SU-DHL-6 (cell line): ENCODE measurements at regions not wholly inside any gene's neighbourhood (a gene's known extent, or its start where the extent isn't known, plus 50 kb on each side); places are given as distances from the start of the nearest gene placed in this dataset.

Experiments
- H2AFZ ChIP-seq: fragments of 200-600 bp; sonication (generic); 2 replicates; pipeline ENCODE4 v1.6.1; 2014; ENCODE audit warnings: low read depth, mild to moderate bottlenecking, moderate library complexity, mixed read lengths, antibody characterized with exemption, low read length; ENCODE audit not compliant: severe bottlenecking
- H3F3A ChIP-seq: fragments of 200-600 bp; shearing (Covaris generic); 2 replicates; pipeline ENCODE4 v1.6.0; 2016; ENCODE audit warnings: antibody characterized with exemption, mild to moderate bottlenecking; ENCODE audit not compliant: insufficient read depth
- H3K27ac ChIP-seq: fragments of 200-600 bp; sonication (generic); 2 replicates; pipeline ENCODE4 v1.5.1; 2016; ENCODE audit warnings: low read depth, mild to moderate bottlenecking, low read length, moderate library complexity, mixed read lengths
- H3K27me3 ChIP-seq: fragments of 200-600 bp; sonication (generic), shearing (Covaris generic); 2 replicates; pipeline ENCODE4 v1.6.0; 2014; ENCODE audit warnings: mild to moderate bottlenecking, low read length
- H3K36me3 ChIP-seq: fragments of 200-600 bp; sonication (generic); 2 replicates; pipeline ENCODE4 v1.6.1; 2014; ENCODE audit warnings: mild to moderate bottlenecking, low read length, mixed read lengths
- H3K4me2 ChIP-seq: fragments of 300-600, 200-600 bp; shearing (Covaris generic), sonication (generic); 2 replicates; pipeline ENCODE4 v1.6.0; 2014; ENCODE audit warnings: low read length, low read depth, mild to moderate bottlenecking; ENCODE audit not compliant: poor library complexity, severe bottlenecking
- H3K4me3 ChIP-seq: fragments of 200-600 bp; sonication (generic); 2 replicates; pipeline ENCODE4 v1.5.1; 2014; ENCODE audit warnings: antibody characterized with exemption, low read length, mild to moderate bottlenecking, mixed read lengths; ENCODE audit not compliant: insufficient read depth, poor library complexity, severe bottlenecking
- H3K79me2 ChIP-seq: fragments of 200-600 bp; sonication (generic); 2 replicates; pipeline ENCODE4 v1.6.1; 2014; ENCODE audit warnings: mild to moderate bottlenecking, low read length, moderate library complexity; ENCODE audit not compliant: insufficient read depth
- H3K9ac ChIP-seq: fragments of 200-600 bp; sonication (generic); 2 replicates; pipeline ENCODE4 v1.7.0; 2014; ENCODE audit warnings: mild to moderate bottlenecking, low read length
- H3K9me2 ChIP-seq: fragments of 200-600 bp; sonication (generic); replicated peaks from 2 replicates; pipeline ENCODE4 v1.6.1; 2014; ENCODE audit warnings: low read length; ENCODE audit not compliant: insufficient read depth
- H3K9me3 ChIP-seq: fragments of 200-600 bp; sonication (generic); 2 replicates; pipeline ENCODE4 v1.6.1; 2014; ENCODE audit warnings: low read length, mixed read lengths; ENCODE audit not compliant: insufficient read depth
- H4K20me1 ChIP-seq: fragments of 200-600 bp; sonication (generic); 2 replicates; pipeline ENCODE4 v1.6.1; 2014; ENCODE audit warnings: low read depth, mild to moderate bottlenecking, antibody characterized with exemption, low read length, moderate library complexity, mixed read lengths
- EZH2phosphoT487 ChIP-seq: fragments of 200-600 bp; sonication (generic), shearing (Covaris generic); conservative IDR thresholded peaks from 2 replicates; pipeline ENCODE4 v1.6.1; 2018; ENCODE audit warnings: mild to moderate bottlenecking, antibody characterized with exemption, low read length, moderate library complexity, mixed read lengths
- TF ChIP-seq, protein P1 (sequence below): fragments of 200-600 bp; sonication (generic); IDR thresholded peaks from one replicate; pipeline ENCODE4 v1.5.1; 2017; ENCODE audit warnings: antibody characterized with exemption, mild to moderate bottlenecking, low read length, moderate library complexity; ENCODE audit not compliant: insufficient read depth, poor library complexity, severe bottlenecking

DNA sequence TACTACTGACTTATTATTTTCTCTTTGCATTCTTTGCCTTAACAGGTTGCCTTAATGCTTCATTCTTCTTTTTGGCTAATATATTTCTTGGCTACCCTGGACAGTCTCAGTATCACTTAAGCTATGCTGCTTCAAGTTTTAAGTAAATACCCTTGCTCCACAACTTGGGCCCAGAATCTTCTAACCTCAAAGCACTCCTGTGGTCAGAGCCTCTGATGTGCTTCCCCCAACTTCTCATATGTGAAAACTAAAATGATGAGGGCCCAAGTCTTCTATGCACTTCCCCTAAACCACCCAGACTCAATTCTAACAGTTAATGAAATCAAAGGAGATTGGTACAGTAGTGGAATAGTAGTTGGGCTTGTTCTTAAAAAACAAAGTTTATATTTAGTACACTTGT is 314.1 kb downstream of the PLPP3 start:
- no peak overlapping the region for H3K9ac ChIP-seq
- no peaks in the 10 kb centered on the region for H3K79me2 ChIP-seq
- no peaks in the 10 kb centered on the region for H3K27me3 ChIP-seq
- H3K27ac ChIP-seq = no peak overlapping the region
- no peaks in the 10 kb centered on the region for H4K20me1 ChIP-seq
- no peaks in the 10 kb centered on the region for H3K36me3 ChIP-seq
- H3F3A ChIP-seq = no peaks in the 10 kb centered on the region
- H3K9me3 ChIP-seq = no peaks in the 10 kb centered on the region
- no peaks in the 10 kb centered on the region for H3K9me2 ChIP-seq
- H3K4me3 ChIP-seq = no peak overlapping the region
- H3K4me2 ChIP-seq = no peak overlapping the region
- TF ChIP-seq, protein P1, sequence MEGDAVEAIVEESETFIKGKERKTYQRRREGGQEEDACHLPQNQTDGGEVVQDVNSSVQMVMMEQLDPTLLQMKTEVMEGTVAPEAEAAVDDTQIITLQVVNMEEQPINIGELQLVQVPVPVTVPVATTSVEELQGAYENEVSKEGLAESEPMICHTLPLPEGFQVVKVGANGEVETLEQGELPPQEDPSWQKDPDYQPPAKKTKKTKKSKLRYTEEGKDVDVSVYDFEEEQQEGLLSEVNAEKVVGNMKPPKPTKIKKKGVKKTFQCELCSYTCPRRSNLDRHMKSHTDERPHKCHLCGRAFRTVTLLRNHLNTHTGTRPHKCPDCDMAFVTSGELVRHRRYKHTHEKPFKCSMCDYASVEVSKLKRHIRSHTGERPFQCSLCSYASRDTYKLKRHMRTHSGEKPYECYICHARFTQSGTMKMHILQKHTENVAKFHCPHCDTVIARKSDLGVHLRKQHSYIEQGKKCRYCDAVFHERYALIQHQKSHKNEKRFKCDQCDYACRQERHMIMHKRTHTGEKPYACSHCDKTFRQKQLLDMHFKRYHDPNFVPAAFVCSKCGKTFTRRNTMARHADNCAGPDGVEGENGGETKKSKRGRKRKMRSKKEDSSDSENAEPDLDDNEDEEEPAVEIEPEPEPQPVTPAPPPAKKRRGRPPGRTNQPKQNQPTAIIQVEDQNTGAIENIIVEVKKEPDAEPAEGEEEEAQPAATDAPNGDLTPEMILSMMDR = no peak
- TF ChIP-seq EZH2phosphoT487 = no peak
- H2AFZ ChIP-seq = no peak overlapping the region

DNA sequence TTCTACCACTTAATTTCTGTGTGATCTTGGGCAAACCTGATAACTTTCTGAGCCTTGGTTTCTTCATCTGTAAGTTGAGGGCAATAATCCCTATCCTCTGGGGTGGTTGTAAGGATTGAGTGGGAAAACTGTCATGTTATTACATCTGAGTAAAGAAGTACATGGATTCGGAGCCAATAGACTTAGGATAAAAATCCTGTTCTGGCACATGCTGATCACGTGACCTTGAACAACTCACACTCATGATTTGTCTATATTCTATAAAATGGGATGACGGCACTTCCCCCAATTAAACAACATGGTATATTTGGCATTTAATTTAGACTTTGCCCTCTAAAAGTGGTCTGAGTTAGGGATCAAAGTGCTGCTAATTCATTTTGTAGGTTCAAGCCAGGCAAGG is 315.5 kb downstream of the PLPP3 start:
- TF ChIP-seq EZH2phosphoT487 = no peak
- TF ChIP-seq, protein P1 = no peak
- H3K9ac ChIP-seq = no peak overlapping the region
- H3K4me2 ChIP-seq = no peak overlapping the region
- H4K20me1 ChIP-seq = no peaks in the 10 kb centered on the region
- H3K9me3 ChIP-seq = no peaks in the 10 kb centered on the region
- no peaks in the 10 kb centered on the region for H3F3A ChIP-seq
- no peak overlapping the region for H3K27ac ChIP-seq
- H2AFZ ChIP-seq = no peak overlapping the region
- H3K9me2 ChIP-seq = no peaks in the 10 kb centered on the region
- H3K27me3 ChIP-seq = no peaks in the 10 kb centered on the region
- no peak overlapping the region for H3K4me3 ChIP-seq
- no peaks in the 10 kb centered on the region for H3K36me3 ChIP-seq
- H3K79me2 ChIP-seq = no peaks in the 10 kb centered on the region

DNA sequence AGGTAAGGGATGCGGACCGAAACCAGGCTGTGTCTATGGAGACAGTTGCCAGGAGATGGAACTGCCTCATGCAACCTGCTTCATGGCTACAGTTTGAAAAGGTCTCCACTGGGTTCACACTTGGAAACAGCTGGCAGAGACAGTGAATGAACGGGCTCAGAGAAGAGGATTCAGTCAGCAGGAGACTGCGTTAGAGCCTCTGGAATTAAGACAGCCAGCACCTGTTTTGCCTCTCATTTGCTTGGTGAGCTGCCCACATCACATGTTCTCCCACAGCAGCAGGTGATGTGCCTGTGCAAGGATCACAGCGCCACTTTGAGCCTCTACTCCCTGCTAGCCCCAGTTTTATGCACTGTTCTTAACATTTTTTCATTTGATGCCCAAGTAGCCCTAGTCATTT is 321.0 kb downstream of the PLPP3 start:
- no peaks in the 10 kb centered on the region for H3K27me3 ChIP-seq
- no peak overlapping the region for H2AFZ ChIP-seq
- no peak overlapping the region for H3K4me2 ChIP-seq
- no peaks in the 10 kb centered on the region for H3F3A ChIP-seq
- H3K27ac ChIP-seq = no peak overlapping the region
- H3K9me2 ChIP-seq = no peaks in the 10 kb centered on the region
- TF ChIP-seq, protein P1 = no peak
- no peaks in the 10 kb centered on the region for H3K9me3 ChIP-seq
- H3K36me3 ChIP-seq = no peaks in the 10 kb centered on the region
- H4K20me1 ChIP-seq = no peaks in the 10 kb centered on the region
- no peak overlapping the region for H3K9ac ChIP-seq
- no peaks in the 10 kb centered on the region for H3K79me2 ChIP-seq
- H3K4me3 ChIP-seq = no peak overlapping the region

DNA sequence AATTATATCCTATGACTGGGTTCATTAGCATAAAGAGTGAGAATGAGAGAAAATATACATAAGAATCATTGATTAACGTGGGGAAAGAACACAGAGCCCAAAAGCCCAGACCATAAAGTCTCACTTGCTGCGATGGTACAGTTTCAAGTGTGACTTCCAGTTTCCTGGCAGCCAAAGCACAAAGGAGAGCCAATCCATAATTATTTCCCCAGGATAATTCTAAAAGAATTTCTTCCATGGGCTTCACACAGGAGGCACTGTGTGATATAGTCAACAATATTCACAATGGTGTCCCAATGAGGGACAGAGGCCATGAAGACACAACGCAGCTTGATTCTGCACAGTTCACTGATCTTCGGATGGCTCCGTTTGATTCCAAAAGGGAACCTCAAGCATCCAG is 321.6 kb downstream of the PLPP3 start:
- H3K9ac ChIP-seq = no peak overlapping the region
- H3K27ac ChIP-seq = no peak overlapping the region
- H3K27me3 ChIP-seq = no peaks in the 10 kb centered on the region
- no peak overlapping the region for H3K4me2 ChIP-seq
- no peaks in the 10 kb centered on the region for H4K20me1 ChIP-seq
- no peaks in the 10 kb centered on the region for H3K36me3 ChIP-seq
- H3F3A ChIP-seq = no peaks in the 10 kb centered on the region
- H3K9me3 ChIP-seq = no peaks in the 10 kb centered on the region
- H3K79me2 ChIP-seq = no peaks in the 10 kb centered on the region
- H2AFZ ChIP-seq = no peak overlapping the region
- no peaks in the 10 kb centered on the region for H3K9me2 ChIP-seq
- H3K4me3 ChIP-seq = no peak overlapping the region
- TF ChIP-seq EZH2phosphoT487 = no peak
- TF ChIP-seq, protein P1 = no peak
